HTR-8/SVneo (cell line): ENCODE measurements at regions not wholly inside any gene's neighbourhood (a gene's known extent, or its start where the extent isn't known, plus 50 kb on each side); places are given as distances from the start of the nearest gene placed in this dataset.
"Not testable (repeated sequence)": the region's sequence is repeated elsewhere in the genome, so short reads cannot be mapped to it uniquely, and the experiment has no call there.

ENCODE experiments used
- DNase-seq: peaks from one replicate; pipeline ENCODE4 v3.0.0; 2011; ENCODE audit warnings: low spot score, mixed read lengths; ENCODE audit not compliant: insufficient read length
- FAIRE-seq: peaks from 2 replicates; lab custom pipeline; 2011; peaks lifted over from hg19 to GRCh38; lab: Jason Lieb, UNC

DNA sequence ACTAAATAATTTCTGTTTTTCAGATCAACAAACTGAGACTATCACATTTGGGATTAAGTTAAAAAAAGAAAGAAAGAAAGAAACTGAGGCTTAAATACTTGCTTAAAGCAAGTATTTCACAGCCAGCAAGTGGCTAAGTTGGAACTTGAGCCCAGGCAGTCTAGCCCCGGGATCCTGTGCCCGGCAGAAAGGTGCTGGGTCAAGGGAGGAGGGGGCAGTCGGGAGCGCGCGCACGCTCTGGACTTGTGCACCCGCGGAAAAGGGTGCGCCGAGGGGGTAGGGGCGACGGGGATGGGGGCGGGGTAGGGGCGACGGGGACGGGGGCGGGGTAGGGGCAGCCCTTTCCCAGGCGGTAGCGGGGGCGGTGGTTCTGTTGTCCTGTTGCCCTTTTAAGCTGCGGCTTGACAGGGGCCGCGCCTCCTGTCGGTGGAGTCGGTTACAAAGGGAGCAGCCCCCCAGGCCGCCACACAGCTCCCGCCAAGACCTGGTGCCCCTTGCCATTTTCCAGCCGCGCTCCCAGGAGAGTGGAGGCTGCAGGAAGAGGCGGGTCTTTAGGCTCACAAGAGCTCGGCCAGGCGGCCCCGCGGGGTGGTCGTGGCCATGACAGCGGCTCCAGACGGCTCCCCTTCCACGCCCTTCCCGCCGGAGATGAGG is 60.6 kb downstream of the GOLGA8T start:
- DNase-seq = not testable (repeated sequence)
- peak; percentile 55 for FAIRE-seq

DNA sequence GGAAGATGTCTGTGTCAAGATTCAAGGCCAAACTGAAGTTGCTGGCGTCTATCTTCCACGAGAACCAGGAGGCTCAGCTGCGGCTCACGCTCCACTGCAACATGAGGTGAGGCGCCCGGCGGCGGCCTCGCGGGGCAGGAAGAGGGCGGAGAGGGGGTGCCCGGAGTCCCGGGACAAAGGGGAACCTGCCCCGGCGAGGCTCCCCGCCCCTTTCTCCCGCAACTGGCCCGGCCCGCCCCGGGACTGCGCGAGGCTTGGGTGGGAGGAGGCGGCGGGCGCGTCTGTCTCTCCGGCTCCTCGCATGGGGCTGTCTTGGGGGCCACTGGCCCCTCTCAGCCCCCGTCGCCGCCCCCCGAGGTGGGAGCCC is 61.1 kb downstream of the GOLGA8T start:
- not testable (repeated sequence) for DNase-seq

DNA sequence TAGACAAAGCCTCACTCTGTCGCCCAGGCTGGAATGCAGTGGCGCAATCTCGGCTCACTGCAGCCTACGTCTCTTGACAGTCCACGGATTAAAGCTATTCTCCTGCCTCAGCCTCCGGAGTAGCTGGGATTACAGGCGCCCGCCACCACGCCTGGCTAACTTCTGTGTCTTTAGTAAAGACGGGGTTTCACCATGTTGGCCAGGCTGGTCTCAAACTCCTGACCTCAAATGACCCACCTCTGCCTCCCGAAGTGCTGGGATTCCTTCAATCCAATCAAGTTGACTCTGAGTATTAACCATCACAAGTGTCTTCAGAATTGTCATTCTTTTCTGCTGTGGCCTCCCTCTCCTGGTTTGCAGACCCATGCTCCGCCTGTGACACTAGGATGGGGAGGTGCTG is 61.9 kb downstream of the GOLGA8T start:
- not testable (repeated sequence) for DNase-seq, FAIRE-seq

More for the DNA sequence above, 61.1 kb downstream of the GOLGA8T start:
- FAIRE-seq = not testable (repeated sequence)

DNA sequence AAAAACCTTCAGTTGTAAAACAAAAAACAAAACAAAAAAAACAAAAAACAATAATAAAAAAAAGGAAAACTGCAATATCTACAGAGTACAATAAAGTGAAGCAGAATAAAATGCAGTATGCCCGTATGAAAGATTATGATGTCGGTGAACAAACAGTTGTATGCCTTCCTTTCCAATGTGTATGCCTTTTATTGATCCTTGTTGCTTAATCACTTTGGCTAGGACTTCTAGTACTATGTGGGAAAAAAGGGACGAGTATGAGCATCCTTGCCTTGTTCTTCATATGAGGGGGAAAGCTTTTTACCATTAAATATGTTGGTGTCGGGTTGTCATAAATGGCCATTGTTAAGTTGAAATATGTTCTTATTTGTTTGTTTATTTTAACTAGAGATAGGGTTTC is 66.7 kb downstream of the GOLGA8T start:
- peak; percentile 49 for FAIRE-seq

DNA sequence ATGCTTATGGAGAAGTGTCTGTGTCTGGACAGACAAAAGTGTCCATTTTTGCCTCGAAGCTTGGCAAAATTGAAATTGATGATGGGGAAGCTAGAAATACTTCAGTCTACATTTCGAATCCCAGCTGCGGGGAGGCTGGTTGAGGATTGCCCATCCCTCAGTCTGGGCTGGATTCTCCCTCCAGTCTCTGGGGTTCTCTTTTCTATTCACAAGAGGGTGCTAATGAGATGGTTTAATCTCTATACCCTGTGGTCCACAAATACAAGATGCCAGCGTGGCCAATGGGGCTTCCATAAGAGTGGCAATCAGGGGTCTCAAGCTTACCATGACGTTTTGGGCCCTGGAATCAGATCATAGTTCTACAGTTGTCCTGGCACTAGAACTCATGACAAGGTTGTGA is 78.9 kb downstream of the GOLGA8T start:
- DNase-seq, FAIRE-seq: not testable (repeated sequence)

More for the DNA sequence above, 66.7 kb downstream of the GOLGA8T start:
- not testable (repeated sequence) for DNase-seq

DNA sequence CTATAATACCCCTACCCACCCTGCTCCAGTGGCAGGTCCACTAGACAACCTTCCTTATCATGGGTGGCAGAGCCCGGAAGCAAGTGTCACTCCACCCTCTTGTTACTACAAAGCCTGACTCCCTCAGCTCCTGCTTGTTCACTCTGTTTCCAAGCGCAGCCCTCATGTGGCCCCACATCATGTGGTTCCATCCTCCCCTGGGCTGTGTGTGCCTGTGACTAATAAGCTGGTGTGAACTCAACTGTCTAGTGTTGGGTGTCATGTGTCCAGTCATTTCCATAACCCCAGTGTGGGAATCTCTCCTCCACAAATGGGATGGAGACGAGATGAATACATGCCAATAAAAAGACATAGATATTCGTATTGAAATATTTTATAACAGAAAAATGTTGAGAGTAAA is 87.0 kb downstream of the GOLGA8T start:
- not testable (repeated sequence) for DNase-seq
- peak; percentile 87 for FAIRE-seq

DNA sequence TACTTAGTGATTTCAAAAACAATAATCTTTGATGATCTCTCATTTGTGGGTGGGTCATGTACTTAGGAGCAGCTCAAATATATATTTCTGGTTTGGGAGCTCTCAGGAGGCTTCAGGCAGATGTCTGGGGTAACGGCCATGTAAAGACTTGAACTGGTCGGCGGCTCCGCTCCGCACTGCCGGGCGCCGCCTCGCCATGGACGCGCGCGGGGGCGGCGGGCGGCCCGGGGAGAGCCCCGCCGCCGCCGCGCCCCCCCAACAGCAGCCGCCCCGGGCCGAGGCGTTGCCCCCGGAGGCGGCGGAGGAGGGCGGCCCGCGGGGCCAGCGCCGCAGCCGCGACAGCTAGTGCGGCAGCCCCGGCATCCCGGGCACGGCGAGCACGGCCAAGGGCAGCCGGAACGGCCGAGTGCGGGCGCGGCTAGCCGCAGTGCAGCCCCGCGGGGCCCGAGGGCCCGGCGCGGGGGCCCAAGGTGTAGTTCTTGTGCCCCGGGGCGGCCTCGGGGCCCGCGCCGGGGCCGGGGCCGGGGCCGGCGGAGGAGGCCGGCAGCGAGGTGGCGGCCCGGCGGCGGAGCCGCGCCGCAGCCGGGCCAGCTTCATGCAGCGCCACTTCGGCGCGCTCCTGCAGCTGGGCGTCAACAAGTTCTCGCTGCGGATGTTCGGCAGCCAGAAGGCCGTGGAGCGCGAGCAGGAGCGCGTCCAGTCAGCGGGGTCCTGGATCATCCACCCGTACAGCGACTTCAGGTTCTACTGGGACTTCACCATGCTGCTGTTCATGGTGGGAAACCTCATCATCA is 88.1 kb downstream of the GOLGA8T start:
- not testable (repeated sequence) for FAIRE-seq, DNase-seq

DNA sequence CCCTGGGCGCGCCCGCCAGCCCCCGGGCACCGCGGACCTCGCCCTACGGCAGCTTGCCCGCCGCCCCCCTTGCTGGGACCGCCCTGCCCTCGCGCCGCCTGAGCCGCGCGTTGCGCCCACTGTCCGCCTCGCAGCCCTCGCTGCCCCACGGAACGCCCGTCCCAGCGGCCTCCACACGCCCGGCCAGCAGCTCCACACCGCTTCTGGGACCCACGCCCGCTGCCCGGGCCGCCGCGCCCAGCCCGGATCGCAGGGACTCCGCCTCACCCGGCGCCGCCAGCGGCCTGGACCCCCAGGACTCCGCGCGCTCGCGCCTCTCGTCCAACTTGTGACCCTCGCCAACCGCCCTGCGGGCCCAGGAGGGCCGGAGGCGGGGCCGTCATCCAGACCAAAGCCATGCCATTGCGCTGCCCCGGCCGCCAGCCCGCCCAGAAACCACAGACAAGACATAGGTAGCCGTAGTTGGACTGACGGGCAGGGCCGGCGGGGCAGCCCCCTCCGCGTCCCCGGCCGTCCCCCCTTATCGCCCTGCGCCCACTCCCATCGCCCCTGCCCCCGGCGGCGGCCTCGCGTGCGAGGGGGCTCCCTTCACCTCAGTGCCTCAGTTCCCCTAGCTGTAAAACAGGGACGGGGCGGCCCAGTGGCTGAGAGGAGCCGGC is 90.5 kb downstream of the GOLGA8T start:
- not testable (repeated sequence) for FAIRE-seq, DNase-seq

DNA sequence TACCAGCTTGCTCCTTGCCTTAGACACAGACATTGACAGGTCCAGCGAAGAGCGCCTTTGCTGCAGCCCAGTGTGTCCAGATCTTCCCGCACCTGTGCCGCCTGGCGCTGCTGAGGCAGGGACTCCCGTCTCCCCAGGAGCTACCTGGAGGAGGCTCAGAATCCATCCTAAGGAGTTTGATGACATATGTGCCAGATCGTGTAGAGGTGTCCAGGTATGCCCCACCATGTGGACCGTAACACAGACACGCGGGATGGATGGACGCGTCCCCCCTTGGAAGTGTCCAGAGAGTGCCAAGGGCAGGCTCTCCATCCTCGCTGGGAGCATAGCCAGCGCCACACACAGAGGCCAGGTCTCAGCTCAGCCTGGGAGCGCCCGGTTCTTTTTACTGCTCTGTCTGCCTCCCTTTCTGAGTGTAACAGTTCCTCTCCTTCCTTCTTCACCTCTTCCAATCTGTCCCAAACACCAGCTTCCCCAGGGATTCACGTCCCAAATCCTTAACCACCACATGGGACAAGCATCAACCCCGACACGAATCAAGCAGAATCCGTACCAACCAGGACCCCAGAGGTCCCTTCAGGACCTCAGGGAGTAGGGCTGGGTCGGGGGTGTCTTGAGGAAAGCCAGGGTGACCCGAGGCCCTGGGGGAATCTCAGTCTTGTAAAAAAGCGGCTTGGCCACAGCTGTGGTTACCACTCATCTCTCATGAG is 126.7 kb downstream of the GOLGA8T start:
- not testable (repeated sequence) for DNase-seq, FAIRE-seq

DNA sequence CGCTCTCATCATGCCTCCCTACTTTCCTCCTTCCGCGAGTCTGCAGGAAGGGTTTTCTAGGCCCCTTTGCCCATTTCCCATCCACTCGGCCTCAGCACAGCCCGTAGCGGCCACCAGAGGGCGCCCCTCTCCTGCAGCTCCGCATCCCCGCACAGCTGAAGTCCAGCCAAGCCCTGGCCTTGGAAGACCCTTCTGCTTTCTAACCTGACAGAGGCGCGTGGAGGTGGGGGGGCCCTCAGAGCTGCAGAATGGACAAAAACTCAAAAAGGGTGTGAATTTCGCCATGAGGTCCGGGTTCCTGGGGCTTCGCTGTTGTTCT is 127.2 kb downstream of the GOLGA8T start:
- FAIRE-seq = peak; percentile 83
- not testable (repeated sequence) for DNase-seq

DNA sequence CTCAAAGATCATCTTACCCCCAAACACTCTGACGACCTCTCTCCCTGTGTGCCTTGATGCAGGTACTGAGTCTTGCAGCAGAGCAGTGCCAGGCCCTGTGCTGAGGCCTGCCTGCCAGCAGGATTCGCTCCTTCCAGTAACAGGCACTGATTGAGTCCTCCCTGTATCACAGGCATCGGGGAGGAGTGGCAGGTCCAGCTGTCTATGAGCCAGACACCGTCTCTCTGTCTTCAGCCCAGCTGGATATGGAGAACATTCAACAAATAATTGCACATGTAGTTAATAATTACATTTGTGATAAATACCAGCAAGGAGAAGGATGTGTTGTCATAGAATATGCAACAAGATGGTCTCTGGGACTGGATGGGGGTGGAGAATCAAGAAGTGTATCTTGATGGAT is 129.1 kb downstream of the GOLGA8T start:
- peak; percentile 70 for FAIRE-seq
- not testable (repeated sequence) for DNase-seq

DNA sequence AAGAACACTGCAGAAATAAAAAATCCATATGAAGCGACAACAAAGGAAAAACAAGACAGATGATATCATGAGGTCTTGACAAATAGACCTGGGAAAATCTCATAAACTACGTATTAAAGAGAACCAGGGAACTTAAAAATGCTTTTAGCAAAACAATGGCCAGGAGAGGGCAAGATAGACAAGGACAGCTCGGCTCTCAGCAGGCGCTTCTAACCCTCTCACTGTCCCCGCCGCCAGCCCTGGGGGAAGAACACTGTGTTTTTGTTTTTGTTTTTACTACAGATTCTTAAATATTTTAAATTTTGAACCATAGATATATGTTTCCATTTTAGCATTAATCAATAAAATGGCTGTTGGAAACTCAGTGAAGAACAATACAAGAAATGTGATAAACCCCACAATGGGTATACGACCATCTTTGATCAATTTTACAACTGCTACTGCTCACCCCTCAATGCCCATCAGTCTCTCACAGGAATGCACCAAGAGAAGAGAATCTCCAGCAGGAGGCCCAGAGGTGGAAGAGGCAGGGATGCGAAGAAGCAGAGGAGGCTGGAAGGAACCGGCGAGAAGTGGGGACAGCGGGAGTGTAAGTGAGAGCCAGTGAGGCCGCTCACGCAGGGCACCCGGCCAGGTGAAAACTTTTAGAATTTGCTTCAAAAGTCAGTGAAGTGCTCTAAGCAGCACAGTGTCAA is 98.0 kb downstream of the CHRFAM7A start:
- FAIRE-seq, DNase-seq: not testable (repeated sequence)

DNA sequence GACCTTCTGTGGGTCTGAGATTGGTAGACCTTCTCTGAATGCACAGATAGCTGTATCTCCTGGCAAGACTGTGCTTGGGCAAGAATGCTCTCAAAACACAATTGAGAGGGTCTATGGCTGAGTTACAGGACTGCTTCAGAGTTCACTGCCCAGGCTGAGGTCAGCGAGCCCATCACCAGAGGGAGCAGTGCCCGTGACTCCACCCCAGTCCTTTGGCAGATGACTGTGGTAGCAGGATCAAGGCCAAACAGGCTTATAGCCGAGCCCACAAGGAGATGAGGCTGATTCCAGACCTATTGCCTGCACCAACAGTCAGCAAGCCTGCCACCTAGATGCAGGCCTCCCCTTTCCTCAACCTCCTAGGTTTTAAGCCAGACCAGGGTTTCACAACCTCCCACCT is 89.4 kb downstream of the CHRFAM7A start:
- peak; percentile 92 for FAIRE-seq
- DNase-seq = not testable (repeated sequence)
